ENCODE measurements at regions not wholly inside any gene's neighbourhood (a gene's known extent, or its start where the extent isn't known, plus 50 kb on each side); places are given as distances from the start of the nearest gene placed in this dataset.

- Mint-ChIP-seq H3K9me3 (ENCODE audit: low read depth) (no peaks in the 10 kb centered on the region), H3K27ac (ENCODE audit: unreplicated experiment) (peak overlapping the region; percentile 76), H3K4me1 (ENCODE audit: low read depth) (peaks cover 14% of the 10 kb centered on the region), H3K36me3 (ENCODE audit: low read depth) (no peaks in the 10 kb centered on the region), H3K4me3 (ENCODE audit: unreplicated experiment) (peak overlapping the region; percentile 78), H3K27me3 (ENCODE audit: low read depth) (no peaks in the 10 kb centered on the region)
- no peak for DNase-seq (ENCODE audit: low spot score)
- TF ChIP-seq CTCF (IDR thresholded peaks at IDR 0.05), result peak; percentile 81
Observed at GRCh38 chr2:61694312-61695274, 156.4 kb upstream of the XPO1 start.

- no peak overlapping the region for H3K4me3 Mint-ChIP-seq (ENCODE audit: unreplicated experiment)
- H3K27ac Mint-ChIP-seq (ENCODE audit: unreplicated experiment), result no peak overlapping the region
- no peaks in the 10 kb centered on the region for H3K27me3 Mint-ChIP-seq (ENCODE audit: low read depth)
- H3K36me3 Mint-ChIP-seq (ENCODE audit: low read depth), result no peaks in the 10 kb centered on the region
- DNase-seq (ENCODE audit: low spot score), result no peak
- peaks cover 14% of the 10 kb centered on the region for H3K4me1 Mint-ChIP-seq (ENCODE audit: low read depth)
- H3K9me3 Mint-ChIP-seq (ENCODE audit: low read depth), result no peaks in the 10 kb centered on the region
- TF ChIP-seq CTCF (IDR thresholded peaks at IDR 0.05), result no peak
Observed at GRCh38 chr2:61693744-61694143, 155.6 kb upstream of the XPO1 start.

GRCh38 chr2:61690078-61690596 is 152.0 kb upstream of the XPO1 start:
- Mint-ChIP-seq H3K27me3 (ENCODE audit: low read depth) (no peaks in the 10 kb centered on the region), H3K9me3 (ENCODE audit: low read depth) (no peaks in the 10 kb centered on the region), H3K4me1 (ENCODE audit: low read depth) (peaks cover 10% of the 10 kb centered on the region), H3K27ac (ENCODE audit: unreplicated experiment) (no peak overlapping the region), H3K36me3 (ENCODE audit: low read depth) (no peaks in the 10 kb centered on the region), H3K4me3 (ENCODE audit: unreplicated experiment) (no peak overlapping the region)
- no peak for TF ChIP-seq CTCF (IDR thresholded peaks at IDR 0.05)
- no peak for DNase-seq (ENCODE audit: low spot score)

GRCh38 chr2:61689568-61689967 is 151.4 kb upstream of the XPO1 start:
- H3K27me3 Mint-ChIP-seq (ENCODE audit: low read depth), result no peaks in the 10 kb centered on the region
- no peak overlapping the region for H3K27ac Mint-ChIP-seq (ENCODE audit: unreplicated experiment)
- peaks cover 7% of the 10 kb centered on the region for H3K4me1 Mint-ChIP-seq (ENCODE audit: low read depth)
- no peak for DNase-seq (ENCODE audit: low spot score)
- TF ChIP-seq CTCF (IDR thresholded peaks at IDR 0.05), result no peak
- no peaks in the 10 kb centered on the region for H3K36me3 Mint-ChIP-seq (ENCODE audit: low read depth)
- no peak overlapping the region for H3K4me3 Mint-ChIP-seq (ENCODE audit: unreplicated experiment)
- H3K9me3 Mint-ChIP-seq (ENCODE audit: low read depth), result no peaks in the 10 kb centered on the region

GRCh38 chr2:61688369-61689334 is 150.5 kb upstream of the XPO1 start:
- no peak for DNase-seq (ENCODE audit: low spot score)
- no peak for TF ChIP-seq CTCF (IDR thresholded peaks at IDR 0.05)
- Mint-ChIP-seq H3K27ac (ENCODE audit: unreplicated experiment) (no peak overlapping the region), H3K9me3 (ENCODE audit: low read depth) (no peaks in the 10 kb centered on the region), H3K27me3 (ENCODE audit: low read depth) (no peaks in the 10 kb centered on the region), H3K36me3 (ENCODE audit: low read depth) (no peaks in the 10 kb centered on the region), H3K4me3 (ENCODE audit: unreplicated experiment) (no peak overlapping the region), H3K4me1 (ENCODE audit: low read depth) (no peaks in the 10 kb centered on the region)
